HFF-Myc (cell line): ENCODE measurements at regions not wholly inside any gene's neighbourhood (a gene's known extent, or its start where the extent isn't known, plus 50 kb on each side); places are given as distances from the start of the nearest gene placed in this dataset.

Experiments
- DNase-seq: peaks from one replicate; pipeline ENCODE4 v3.0.0-alpha.2; 2011; ENCODE audit warnings: low read depth; ENCODE audit errors: extremely low read depth
- H3K4me3 ChIP-seq: replicated peaks from 2 replicates; pipeline ENCODE4 v1.5.1; 2011; ENCODE audit warnings: low read depth, mild to moderate bottlenecking, control low read depth, low read length
- TF ChIP-seq, protein P1 (sequence below): IDR thresholded peaks from 2 replicates; pipeline ENCODE4 v1.5.1; 2012; ENCODE audit warnings: mild to moderate bottlenecking, low read depth, low read length, control low read depth; ENCODE audit errors: missing control alignments

DNA sequence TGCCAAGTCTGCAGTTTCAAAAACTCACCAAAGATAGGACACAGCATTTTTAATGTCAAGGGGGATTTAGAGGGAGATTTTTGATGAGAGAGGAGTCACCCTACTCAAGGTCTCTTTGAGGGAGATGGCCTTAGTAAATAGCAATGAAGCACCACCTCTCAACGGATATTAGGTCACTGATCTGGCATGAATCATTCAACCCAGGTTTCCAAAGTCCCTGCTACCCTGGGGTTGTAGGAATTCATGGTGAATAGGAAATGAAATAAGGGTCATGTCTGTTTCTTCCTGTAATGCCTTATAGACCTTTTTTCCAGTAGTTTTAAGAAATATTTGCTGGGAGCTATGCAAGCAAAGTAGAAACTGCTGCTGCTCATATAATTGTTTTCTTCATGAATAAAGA is 2154.9 kb downstream of the LRRC4C start:
- DNase-seq = no peak
- no peak overlapping the region for H3K4me3 ChIP-seq
- TF ChIP-seq, protein P1, sequence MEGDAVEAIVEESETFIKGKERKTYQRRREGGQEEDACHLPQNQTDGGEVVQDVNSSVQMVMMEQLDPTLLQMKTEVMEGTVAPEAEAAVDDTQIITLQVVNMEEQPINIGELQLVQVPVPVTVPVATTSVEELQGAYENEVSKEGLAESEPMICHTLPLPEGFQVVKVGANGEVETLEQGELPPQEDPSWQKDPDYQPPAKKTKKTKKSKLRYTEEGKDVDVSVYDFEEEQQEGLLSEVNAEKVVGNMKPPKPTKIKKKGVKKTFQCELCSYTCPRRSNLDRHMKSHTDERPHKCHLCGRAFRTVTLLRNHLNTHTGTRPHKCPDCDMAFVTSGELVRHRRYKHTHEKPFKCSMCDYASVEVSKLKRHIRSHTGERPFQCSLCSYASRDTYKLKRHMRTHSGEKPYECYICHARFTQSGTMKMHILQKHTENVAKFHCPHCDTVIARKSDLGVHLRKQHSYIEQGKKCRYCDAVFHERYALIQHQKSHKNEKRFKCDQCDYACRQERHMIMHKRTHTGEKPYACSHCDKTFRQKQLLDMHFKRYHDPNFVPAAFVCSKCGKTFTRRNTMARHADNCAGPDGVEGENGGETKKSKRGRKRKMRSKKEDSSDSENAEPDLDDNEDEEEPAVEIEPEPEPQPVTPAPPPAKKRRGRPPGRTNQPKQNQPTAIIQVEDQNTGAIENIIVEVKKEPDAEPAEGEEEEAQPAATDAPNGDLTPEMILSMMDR = no peak

DNA sequence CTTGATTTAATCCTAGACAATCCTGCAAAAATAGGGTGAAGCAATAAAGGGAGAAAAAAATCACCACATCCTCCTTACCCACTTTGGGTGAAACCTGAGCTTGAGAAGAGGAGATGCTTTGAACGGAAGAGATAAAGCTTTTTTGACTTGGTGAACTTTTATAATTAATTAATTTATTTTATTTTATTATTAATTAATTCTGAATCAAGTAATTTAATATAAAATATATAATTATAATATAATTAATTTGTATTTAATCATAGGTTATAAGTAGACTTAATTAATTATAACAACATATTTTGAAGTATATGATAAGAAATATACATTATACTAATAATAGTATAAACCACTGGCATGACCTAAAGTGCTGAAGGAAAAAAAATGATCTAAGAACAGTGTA is 2164.8 kb downstream of the LRRC4C start:
- TF ChIP-seq, protein P1 = no peak

DNA sequence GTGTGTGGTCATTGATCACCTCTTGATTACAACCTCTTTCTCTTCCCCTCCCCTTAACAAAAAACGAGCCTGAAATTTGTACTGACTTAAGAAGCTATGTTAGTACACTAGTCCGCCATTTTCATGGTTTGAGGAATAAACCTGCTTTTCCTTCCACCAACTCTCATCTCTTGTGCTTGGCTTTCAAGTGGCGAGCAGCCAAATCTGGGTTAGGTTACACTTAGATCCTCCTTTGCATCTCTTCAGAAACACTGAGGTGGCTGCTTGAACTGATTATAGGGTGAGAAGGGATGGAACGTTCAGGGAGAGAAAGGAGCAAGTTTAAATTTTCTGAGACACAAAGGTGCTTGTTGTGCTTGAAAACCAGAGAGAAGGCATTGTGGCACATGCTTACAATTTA is 2171.4 kb downstream of the LRRC4C start:
- DNase-seq = no peak
- TF ChIP-seq, protein P1 = no peak
- H3K4me3 ChIP-seq = no peak overlapping the region

More for the DNA sequence above, 2164.8 kb downstream of the LRRC4C start:
- no peak overlapping the region for H3K4me3 ChIP-seq
- DNase-seq = no peak

DNA sequence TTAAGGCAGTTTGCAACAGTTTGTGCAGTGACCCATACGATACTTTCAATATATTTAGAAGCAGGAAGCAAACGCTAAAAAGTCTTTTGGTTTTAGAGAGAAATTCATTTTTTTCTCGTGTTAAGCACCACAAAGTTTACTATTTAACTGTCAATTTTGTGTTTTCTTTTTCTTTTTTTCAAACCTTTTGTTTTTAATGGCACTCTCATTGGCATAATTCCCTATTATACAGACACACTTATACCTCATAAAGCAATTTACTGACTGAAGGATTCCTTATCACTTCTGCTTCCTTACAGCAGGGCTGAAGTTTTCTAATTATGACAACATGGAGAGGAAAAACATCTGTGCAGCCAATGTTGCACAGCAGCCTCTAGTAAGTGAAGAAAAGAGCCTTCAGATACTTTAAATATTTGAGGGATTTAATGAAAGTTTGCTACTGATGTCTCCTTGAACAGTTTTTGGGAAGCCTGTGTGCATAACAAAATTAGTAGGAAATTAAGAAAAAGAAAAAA is 2191.2 kb downstream of the LRRC4C start:
- DNase-seq = no peak
- H3K4me3 ChIP-seq = no peak overlapping the region
- TF ChIP-seq, protein P1 = no peak

DNA sequence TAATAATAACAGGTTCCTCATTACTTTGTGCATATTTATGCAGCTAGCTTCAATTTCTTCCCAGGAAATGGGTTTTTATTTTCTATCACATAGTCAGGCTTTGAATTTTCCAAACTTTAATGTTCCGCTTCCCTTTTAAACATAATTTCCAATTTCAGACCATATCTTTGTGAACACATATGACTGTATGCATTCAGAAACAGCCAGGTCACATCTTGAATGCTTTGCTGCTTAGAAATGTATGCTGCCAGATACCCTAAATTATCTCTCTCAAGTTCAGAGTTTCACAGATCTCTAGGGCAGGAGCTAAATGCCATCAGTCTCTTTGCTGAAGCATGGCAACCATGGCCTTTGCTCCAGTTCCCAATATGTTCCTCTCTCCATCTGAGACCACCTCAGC is 2203.8 kb downstream of the LRRC4C start:
- no peak overlapping the region for H3K4me3 ChIP-seq
- no peak for DNase-seq
- TF ChIP-seq, protein P1 = no peak

DNA sequence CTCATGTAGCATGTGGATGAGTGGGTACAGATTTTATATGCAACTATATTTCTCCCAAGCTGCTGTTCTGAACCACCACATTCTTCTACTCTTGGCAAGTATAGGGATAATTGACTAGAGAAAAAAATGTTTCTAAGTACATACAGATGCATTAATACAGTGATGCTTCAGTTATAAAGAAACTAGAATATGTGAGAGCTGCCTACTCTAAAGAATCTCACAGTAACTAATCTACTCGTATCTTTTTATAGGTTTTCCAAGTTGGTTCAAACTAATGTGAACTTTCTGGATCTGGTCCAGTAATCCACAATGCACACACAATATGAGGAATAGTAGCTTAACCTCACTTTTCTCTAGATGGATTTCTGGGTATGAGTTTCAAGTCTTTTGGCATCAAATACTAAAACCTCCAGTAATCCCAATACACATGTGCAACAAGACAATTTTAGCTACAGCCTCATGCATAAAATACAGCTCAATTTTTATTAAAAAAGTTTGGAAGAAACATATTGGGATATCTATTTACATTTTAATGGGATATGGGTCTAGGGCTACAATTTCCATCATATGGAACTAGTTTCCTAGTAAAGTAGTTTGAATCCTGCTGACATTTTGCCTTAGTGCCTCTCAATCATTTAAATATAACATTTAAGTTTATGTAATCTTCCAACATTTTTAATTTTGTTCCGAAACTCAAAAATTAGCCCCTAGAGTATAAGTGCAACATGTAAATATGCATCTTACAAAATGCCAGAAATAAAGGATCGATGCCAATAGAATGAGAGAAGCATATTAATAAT is 2209.7 kb downstream of the LRRC4C start:
- TF ChIP-seq, protein P1 = no peak
- no peak overlapping the region for H3K4me3 ChIP-seq
- DNase-seq = no peak
